GM21367 (cell line): ENCODE measurements at regions not wholly inside any gene's neighbourhood (a gene's known extent, or its start where the extent isn't known, plus 50 kb on each side); places are given as distances from the start of the nearest gene placed in this dataset.

Source experiments
- ATAC-seq: cut with Tn5 transposase; IDR thresholded peaks from one replicate; pipeline ENCODE4 v1.9.1; 2021; ENCODE audit not compliant: unreplicated experiment

DNA sequence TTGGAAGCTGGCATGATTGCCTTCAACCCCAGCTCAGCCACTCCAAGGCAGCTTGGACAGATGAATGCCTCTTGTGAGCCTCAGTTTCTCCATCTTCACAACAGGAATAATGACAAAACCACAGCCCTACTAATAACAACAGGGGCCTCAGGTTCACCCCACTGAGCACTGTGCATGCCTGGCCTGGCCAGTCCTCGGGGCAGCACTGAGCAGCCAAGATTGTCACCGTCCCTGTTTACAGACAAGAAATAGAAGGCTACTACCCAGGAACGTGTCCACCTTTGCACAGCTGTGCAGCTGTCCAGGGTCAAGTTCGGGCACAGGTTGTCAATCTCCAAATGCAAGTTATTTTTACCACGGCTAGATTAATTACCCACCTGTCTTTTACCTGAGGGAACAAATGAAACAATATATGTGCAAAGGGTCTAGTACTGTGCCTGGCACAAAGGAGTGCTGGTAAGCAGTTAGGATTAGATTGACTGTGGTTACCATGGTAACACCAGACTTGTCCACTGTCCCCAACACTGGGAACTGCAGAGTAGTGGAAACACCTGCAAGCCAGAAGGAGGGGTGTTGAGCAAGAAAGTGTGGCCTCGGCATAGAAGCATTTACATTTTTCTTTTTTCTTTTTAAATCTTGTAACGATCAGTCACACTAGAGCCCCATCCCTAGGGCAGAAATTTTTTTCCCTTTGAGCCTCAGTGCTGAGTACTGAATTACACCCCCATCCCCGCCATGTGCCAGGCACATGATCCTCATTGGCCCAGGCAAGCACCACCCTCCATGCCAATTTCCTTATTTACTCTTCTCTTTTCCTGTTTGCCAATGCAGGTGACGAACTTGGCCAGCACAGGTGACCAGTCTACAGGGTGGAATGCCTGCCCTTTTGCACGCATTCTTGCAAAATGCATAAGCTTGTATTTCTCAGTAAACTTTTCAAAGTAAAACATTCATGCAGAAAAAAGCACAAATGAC, 66.3 kb upstream of the SLC6A6 start:
- no peak for ATAC-seq

- ATAC-seq = no peak
These were observed 65.4 kb upstream of the SLC6A6 start for GRCh38 chr3:14336749-14337598.

DNA sequence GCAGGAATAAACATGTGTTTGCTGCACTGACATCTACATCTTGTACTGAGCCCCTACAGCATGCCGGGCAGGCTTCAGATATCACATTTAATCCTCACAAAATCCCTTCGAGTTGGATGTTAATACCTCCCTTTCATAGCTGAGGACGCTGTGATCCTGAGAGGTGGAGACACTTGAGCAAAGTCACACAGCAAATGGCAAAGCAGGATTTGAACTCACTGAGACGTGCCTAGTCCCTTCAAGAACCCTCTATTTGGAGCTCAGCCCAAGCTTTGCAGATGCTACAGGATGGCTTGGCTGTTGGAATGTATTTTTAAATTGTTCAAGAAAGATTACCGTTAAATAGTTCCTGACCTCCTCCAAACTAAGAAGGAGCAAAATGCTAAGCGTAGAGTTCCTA, 64.6 kb upstream of the SLC6A6 start:
- ATAC-seq = no peak

GRCh38 chr3:14338242-14338641, 64.2 kb upstream of the SLC6A6 start:
- no peak for ATAC-seq

- no peak for ATAC-seq
These were observed 63.4 kb upstream of the SLC6A6 start for GRCh38 chr3:14338898-14339458.

- ATAC-seq = no peak
These were observed 61.3 kb upstream of the SLC6A6 start for GRCh38 chr3:14340960-14341708.

DNA sequence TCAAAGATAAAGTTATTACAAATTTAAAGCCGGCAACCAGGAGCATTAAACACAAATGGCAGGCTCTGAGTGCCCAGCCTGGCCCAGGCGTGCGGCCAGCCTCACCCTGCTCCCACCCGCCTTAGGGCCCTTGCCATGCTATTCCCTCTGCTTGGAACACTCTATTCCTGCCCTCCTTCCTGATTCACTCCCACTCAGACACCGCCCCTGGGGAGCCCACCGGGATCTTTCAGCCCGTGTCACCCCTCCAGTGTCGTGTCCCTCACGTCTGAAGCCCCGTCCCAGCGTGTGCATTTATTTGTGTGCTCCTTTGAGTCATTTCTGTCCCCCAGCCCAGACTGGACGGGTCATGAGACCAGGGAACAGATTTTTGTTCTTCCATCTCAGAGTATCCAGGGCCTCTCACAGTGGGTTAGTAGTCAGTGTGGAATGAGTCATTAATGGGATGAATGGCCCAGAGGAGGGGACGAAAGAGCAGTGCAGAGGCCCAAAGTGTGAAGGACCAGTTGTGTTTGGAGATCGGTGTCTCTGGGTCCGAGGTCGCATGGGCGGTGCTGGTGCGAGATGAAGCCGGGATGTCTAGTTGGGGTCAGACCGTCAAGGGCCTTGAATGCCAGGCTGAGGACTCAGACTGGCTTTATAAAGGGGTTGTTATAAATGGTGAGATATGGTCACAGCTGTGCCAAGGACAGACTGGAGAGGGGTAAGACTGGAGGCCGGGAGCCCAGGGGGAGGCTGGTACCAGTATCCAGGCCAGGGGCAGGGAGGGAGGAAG, 58.9 kb upstream of the SLC6A6 start:
- no peak for ATAC-seq

- ATAC-seq = no peak
These were observed 58.1 kb upstream of the SLC6A6 start for GRCh38 chr3:14344351-14344750.

GRCh38 chr3:14345496-14346150, 56.8 kb upstream of the SLC6A6 start:
- ATAC-seq = no peak

DNA sequence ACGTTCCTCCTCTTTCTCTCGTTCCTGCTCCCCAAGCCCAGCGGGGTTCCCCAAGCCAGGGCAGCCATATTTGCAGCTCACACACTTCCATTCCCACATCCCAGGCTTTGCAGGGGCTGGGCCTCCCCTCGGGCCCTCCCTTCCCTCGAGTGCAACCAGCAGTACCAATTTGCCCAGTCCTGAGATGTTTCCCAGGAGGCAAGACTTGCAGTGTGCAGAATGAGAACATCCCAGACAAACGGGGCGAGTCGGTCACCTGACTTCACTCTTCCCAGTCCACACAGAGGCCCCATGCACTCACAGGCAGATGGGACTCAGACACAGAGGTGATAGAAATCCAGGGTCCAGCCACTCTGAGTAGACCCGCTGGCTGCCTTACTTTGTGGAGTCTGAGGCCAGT, 56.2 kb upstream of the SLC6A6 start:
- no peak for ATAC-seq

GRCh38 chr3:14346642-14347041, 55.8 kb upstream of the SLC6A6 start:
- ATAC-seq = no peak

- ATAC-seq = no peak
These were observed 55.3 kb upstream of the SLC6A6 start for GRCh38 chr3:14347110-14347509.

DNA sequence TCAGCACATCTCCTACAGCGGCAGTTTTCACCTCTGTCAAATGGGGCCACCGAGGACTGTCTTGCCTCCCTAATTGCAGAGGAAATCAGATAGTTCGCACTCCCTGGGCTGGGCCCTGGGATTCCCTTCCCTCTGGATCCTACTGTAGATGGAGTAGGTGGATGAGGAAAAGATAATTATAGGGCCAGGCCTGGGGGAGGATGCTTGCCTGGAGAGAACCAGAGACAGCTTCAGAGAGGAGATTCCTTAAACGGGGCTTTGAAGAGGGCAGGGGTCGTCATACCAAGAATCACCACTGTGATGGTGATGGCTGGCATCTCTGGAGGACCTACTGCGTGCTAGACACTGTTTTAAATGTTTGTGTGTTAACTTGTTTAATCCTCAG, 50.8 kb upstream of the SLC6A6 start:
- ATAC-seq = no peak

DNA sequence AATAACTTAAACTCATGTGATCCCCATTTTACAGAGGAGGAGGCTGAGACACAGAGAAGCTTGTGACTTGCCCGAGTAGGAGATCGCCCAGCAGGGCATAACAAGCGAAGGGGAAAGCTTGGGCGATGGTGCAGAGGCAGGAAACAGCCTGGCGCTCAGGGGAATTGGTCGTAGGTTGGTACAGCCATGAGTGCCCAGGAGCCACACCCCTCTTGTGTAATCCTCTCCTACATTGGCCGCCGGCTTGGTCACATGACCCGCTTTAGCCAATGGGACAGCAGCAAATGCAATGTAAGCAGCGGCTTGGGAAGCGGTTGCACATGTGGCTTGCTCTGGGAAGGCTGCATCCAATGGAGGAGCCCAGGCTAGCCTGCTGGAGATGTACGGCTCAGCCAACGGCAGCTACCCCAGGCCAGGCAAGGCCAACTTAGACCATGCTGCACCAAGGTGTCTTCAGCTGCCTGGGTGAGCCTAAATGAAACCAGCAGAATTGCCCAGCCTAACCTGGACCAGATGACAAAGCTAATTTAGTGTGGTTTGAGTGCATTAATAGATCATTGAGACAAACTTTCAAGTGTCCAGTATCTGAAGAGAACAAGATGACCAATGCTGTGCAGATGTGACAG, 50.3 kb upstream of the SLC6A6 start:
- ATAC-seq = no peak
